ENCODE measurements at regions not wholly inside any gene's neighbourhood (a gene's known extent, or its start where the extent isn't known, plus 50 kb on each side); places are given as distances from the start of the nearest gene placed in this dataset.

DNA sequence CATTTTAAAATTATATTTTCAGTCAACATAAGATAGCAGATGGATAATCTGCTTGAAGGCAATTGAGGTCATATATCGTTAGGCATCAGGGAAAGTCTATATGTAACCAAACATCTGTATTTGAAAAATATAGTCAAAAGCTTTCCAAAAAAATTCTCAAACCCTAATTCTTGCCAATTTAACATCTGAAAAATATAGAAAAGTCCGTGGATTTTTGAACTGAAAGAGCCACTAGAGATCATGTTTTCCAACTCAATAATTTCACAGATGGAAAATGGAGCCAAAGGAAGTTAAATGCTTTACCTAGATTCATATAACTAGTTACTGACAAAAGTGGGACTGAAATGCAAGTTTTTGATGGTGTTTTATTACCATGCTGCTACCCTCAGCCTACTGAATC lies 185.1 kb upstream of the ZNF804A start (continued):
- TF ChIP-seq, protein P1, sequence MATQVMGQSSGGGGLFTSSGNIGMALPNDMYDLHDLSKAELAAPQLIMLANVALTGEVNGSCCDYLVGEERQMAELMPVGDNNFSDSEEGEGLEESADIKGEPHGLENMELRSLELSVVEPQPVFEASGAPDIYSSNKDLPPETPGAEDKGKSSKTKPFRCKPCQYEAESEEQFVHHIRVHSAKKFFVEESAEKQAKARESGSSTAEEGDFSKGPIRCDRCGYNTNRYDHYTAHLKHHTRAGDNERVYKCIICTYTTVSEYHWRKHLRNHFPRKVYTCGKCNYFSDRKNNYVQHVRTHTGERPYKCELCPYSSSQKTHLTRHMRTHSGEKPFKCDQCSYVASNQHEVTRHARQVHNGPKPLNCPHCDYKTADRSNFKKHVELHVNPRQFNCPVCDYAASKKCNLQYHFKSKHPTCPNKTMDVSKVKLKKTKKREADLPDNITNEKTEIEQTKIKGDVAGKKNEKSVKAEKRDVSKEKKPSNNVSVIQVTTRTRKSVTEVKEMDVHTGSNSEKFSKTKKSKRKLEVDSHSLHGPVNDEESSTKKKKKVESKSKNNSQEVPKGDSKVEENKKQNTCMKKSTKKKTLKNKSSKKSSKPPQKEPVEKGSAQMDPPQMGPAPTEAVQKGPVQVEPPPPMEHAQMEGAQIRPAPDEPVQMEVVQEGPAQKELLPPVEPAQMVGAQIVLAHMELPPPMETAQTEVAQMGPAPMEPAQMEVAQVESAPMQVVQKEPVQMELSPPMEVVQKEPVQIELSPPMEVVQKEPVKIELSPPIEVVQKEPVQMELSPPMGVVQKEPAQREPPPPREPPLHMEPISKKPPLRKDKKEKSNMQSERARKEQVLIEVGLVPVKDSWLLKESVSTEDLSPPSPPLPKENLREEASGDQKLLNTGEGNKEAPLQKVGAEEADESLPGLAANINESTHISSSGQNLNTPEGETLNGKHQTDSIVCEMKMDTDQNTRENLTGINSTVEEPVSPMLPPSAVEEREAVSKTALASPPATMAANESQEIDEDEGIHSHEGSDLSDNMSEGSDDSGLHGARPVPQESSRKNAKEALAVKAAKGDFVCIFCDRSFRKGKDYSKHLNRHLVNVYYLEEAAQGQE (IDR thresholded peaks at IDR 0.05; ENCODE audit: low read depth, low read length): no peak
- TF ChIP-seq, protein P2, sequence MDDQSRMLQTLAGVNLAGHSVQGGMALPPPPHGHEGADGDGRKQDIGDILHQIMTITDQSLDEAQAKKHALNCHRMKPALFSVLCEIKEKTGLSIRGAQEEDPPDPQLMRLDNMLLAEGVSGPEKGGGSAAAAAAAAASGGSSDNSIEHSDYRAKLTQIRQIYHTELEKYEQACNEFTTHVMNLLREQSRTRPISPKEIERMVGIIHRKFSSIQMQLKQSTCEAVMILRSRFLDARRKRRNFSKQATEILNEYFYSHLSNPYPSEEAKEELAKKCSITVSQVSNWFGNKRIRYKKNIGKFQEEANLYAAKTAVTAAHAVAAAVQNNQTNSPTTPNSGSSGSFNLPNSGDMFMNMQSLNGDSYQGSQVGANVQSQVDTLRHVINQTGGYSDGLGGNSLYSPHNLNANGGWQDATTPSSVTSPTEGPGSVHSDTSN (IDR thresholded peaks at IDR 0.05): no peak
- TF ChIP-seq TAF1 (IDR thresholded peaks at IDR 0.05; ENCODE audit: borderline replicate concordance, low read depth, low read length) (no peak), JUND (IDR thresholded peaks at IDR 0.05) (no peak), RXRA (IDR thresholded peaks at IDR 0.05; ENCODE audit: borderline replicate concordance, low read depth) (no peak), NRF1 (IDR thresholded peaks at IDR 0.05; ENCODE audit: low read depth, low read length) (no peak), RFX5 (IDR thresholded peaks at IDR 0.05; ENCODE audit: low read length) (no peak), MXI1 (IDR thresholded peaks at IDR 0.05; ENCODE audit: low read depth, low read length) (no peak), POLR2AphosphoS5 (IDR thresholded peaks at IDR 0.05; ENCODE audit: low read depth, low read length) (no peak)

DNA sequence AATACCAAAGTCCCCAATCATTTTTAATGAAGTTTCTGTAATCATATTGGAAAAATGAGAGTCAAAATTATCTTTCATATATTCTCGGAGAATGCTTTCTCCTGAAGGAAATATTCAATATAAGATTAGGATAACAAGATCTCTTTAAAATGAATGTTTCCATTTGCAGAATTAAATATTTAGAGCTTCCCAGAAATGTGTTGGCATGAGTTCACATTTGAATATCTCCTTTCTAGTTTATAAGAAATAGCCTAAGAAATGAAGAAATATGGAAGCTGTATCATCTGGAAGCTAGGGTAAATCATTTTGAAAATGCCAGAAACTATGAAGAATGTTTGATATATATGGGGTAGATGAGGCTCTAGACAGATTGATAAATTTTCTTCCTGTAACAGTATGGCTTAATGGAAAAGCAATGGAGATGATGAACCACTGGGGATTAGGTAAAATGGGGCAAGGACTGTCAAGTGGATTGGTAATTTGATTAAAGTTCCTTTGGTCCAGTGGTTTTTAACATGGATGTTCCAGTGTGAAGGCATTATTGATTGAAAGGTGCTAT lies 184.6 kb upstream of the ZNF804A start:
- Histone ChIP-seq H3K27me3 (ENCODE audit: insufficient read depth) (no peaks in the 10 kb centered on the region), H3K9ac (no peak overlapping the region), H4K20me1 (ENCODE audit: insufficient read depth) (no peaks in the 10 kb centered on the region), H3K9me3 (no peaks in the 10 kb centered on the region), H3K9me2 (no peaks in the 10 kb centered on the region), H3F3A (replicated peaks; ENCODE audit: insufficient read depth) (no peaks in the 10 kb centered on the region), H3K4me1 (ENCODE audit: control insufficient read depth in 1 of 2, insufficient read depth in 2 of 2, low read depth in 1 of 2, low read length in 1 of 2) (no peaks in the 10 kb centered on the region), H2AFZ (ENCODE audit: low read depth) (no peak overlapping the region), H3K4me3 (ENCODE audit: low read depth in 2 of 2, low read length in 1 of 2) (no peak overlapping the region), H3K27ac (ENCODE audit: low read depth in 2 of 2, low read length in 1 of 2) (no peak overlapping the region), H3K79me2 (ENCODE audit: insufficient read depth) (no peaks in the 10 kb centered on the region), H3K4me2 (no peak overlapping the region), H3K36me3 (replicated peaks in 1 of 2; ENCODE audit: control insufficient read depth in 1 of 2, insufficient read depth in 2 of 2, low read length in 1 of 2) (no peaks in the 10 kb centered on the region)
- ChIA-PET POLR2A (no interaction called here), CTCF (no interaction called here)
- DNase-seq: no peak
- 64% methylated on average over 1 of the region's 1 CpG for whole genome bisulfite sequencing (ENCODE audit: low lambda C conversion rate)
- no peak for TF ChIP-seq RCOR1 (IDR thresholded peaks at IDR 0.05; ENCODE audit: low read length)
- TF ChIP-seq, protein P3, sequence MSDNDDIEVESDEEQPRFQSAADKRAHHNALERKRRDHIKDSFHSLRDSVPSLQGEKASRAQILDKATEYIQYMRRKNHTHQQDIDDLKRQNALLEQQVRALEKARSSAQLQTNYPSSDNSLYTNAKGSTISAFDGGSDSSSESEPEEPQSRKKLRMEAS (IDR thresholded peaks at IDR 0.05; ENCODE audit: low read depth): no peak
- TF ChIP-seq NRF1 (IDR thresholded peaks at IDR 0.05; ENCODE audit: low read depth, low read length): no peak
- TF ChIP-seq, protein P4, sequence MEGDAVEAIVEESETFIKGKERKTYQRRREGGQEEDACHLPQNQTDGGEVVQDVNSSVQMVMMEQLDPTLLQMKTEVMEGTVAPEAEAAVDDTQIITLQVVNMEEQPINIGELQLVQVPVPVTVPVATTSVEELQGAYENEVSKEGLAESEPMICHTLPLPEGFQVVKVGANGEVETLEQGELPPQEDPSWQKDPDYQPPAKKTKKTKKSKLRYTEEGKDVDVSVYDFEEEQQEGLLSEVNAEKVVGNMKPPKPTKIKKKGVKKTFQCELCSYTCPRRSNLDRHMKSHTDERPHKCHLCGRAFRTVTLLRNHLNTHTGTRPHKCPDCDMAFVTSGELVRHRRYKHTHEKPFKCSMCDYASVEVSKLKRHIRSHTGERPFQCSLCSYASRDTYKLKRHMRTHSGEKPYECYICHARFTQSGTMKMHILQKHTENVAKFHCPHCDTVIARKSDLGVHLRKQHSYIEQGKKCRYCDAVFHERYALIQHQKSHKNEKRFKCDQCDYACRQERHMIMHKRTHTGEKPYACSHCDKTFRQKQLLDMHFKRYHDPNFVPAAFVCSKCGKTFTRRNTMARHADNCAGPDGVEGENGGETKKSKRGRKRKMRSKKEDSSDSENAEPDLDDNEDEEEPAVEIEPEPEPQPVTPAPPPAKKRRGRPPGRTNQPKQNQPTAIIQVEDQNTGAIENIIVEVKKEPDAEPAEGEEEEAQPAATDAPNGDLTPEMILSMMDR (IDR thresholded peaks at IDR 0.05): no peak
- TF ChIP-seq RXRA (IDR thresholded peaks at IDR 0.05; ENCODE audit: borderline replicate concordance, low read depth): no peak
- TF ChIP-seq RFX5 (IDR thresholded peaks at IDR 0.05; ENCODE audit: low read length): no peak
- no peak for TF ChIP-seq TCF12 (IDR thresholded peaks at IDR 0.05)
- TF ChIP-seq FOXM1 (IDR thresholded peaks at IDR 0.05; ENCODE audit: low read depth): no peak
- TF ChIP-seq POLR2AphosphoS5 (IDR thresholded peaks at IDR 0.05; ENCODE audit: low read depth, low read length): no peak
- no peak for TF ChIP-seq YY1 (IDR thresholded peaks at IDR 0.05; ENCODE audit: low read depth)
- TF ChIP-seq, protein P2 (IDR thresholded peaks at IDR 0.05): no peak
- TF ChIP-seq GATA2 (CRISPR knock-in tag; IDR thresholded peaks at IDR 0.05): no peak
- TF ChIP-seq SMC3 (IDR thresholded peaks at IDR 0.05; ENCODE audit: low read depth, low read length): no peak
- no peak for TF ChIP-seq NFIC (IDR thresholded peaks at IDR 0.05; ENCODE audit: borderline replicate concordance)
- TF ChIP-seq ELF1 (IDR thresholded peaks at IDR 0.05): no peak
- TF ChIP-seq, protein P5, sequence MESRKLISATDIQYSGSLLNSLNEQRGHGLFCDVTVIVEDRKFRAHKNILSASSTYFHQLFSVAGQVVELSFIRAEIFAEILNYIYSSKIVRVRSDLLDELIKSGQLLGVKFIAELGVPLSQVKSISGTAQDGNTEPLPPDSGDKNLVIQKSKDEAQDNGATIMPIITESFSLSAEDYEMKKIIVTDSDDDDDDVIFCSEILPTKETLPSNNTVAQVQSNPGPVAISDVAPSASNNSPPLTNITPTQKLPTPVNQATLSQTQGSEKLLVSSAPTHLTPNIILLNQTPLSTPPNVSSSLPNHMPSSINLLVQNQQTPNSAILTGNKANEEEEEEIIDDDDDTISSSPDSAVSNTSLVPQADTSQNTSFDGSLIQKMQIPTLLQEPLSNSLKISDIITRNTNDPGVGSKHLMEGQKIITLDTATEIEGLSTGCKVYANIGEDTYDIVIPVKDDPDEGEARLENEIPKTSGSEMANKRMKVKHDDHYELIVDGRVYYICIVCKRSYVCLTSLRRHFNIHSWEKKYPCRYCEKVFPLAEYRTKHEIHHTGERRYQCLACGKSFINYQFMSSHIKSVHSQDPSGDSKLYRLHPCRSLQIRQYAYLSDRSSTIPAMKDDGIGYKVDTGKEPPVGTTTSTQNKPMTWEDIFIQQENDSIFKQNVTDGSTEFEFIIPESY (IDR thresholded peaks at IDR 0.05; ENCODE audit: borderline replicate concordance, low read depth): no peak
- TF ChIP-seq, protein P6, sequence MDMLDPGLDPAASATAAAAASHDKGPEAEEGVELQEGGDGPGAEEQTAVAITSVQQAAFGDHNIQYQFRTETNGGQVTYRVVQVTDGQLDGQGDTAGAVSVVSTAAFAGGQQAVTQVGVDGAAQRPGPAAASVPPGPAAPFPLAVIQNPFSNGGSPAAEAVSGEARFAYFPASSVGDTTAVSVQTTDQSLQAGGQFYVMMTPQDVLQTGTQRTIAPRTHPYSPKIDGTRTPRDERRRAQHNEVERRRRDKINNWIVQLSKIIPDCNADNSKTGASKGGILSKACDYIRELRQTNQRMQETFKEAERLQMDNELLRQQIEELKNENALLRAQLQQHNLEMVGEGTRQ (IDR thresholded peaks at IDR 0.05; ENCODE audit: borderline replicate concordance, low read depth, low read length): no peak

Measured in SK-N-SH (cell line).